Endothelial cell (in vitro differentiated cells): ENCODE measurements at regions not wholly inside any gene's neighbourhood (a gene's known extent, or its start where the extent isn't known, plus 50 kb on each side); places are given as distances from the start of the nearest gene placed in this dataset.

ENCODE experiments used
- DNase-seq: peaks from one replicate; pipeline ENCODE4 v3.0.0; 2021; ENCODE audit warnings: low spot score
- H3K27ac Mint-ChIP-seq: one replicate; pipeline ENCODE4 v1.8.0; 2021; ENCODE audit warnings: mixed read lengths, inconsistent platforms; ENCODE audit not compliant: unreplicated experiment
- H3K27me3 Mint-ChIP-seq: one replicate; pipeline ENCODE4 v1.8.0; 2021; ENCODE audit warnings: mild to moderate bottlenecking, moderate library complexity, mixed read lengths, inconsistent platforms; ENCODE audit not compliant: unreplicated experiment
- H3K36me3 Mint-ChIP-seq: one replicate; pipeline ENCODE4 v1.8.0; 2021; ENCODE audit warnings: mild to moderate bottlenecking, low read depth, mixed read lengths, inconsistent platforms; ENCODE audit not compliant: unreplicated experiment
- H3K4me1 Mint-ChIP-seq: one replicate; pipeline ENCODE4 v1.8.0; 2021; ENCODE audit warnings: mild to moderate bottlenecking, mixed read lengths, inconsistent platforms; ENCODE audit not compliant: unreplicated experiment
- H3K4me3 Mint-ChIP-seq: one replicate; pipeline ENCODE4 v1.8.0; 2021; ENCODE audit warnings: mild to moderate bottlenecking, mixed read lengths, inconsistent platforms; ENCODE audit not compliant: unreplicated experiment
- H3K9me3 Mint-ChIP-seq: one replicate; pipeline ENCODE4 v1.8.0; 2021; ENCODE audit warnings: mixed read lengths, inconsistent platforms; ENCODE audit not compliant: unreplicated experiment
- TF ChIP-seq, protein P1 (sequence below): fragments of 200-600 bp; sonication (generic); IDR thresholded peaks from one replicate; pipeline ENCODE4 v1.5.0; 2021; ENCODE audit warnings: antibody characterized with exemption; ENCODE audit not compliant: unreplicated experiment

- peaks cover 4% of the 10 kb centered on the region for H3K27me3 Mint-ChIP-seq
- no peaks in the 10 kb centered on the region for H3K4me1 Mint-ChIP-seq
- no peak overlapping the region for H3K27ac Mint-ChIP-seq
- TF ChIP-seq, protein P1, sequence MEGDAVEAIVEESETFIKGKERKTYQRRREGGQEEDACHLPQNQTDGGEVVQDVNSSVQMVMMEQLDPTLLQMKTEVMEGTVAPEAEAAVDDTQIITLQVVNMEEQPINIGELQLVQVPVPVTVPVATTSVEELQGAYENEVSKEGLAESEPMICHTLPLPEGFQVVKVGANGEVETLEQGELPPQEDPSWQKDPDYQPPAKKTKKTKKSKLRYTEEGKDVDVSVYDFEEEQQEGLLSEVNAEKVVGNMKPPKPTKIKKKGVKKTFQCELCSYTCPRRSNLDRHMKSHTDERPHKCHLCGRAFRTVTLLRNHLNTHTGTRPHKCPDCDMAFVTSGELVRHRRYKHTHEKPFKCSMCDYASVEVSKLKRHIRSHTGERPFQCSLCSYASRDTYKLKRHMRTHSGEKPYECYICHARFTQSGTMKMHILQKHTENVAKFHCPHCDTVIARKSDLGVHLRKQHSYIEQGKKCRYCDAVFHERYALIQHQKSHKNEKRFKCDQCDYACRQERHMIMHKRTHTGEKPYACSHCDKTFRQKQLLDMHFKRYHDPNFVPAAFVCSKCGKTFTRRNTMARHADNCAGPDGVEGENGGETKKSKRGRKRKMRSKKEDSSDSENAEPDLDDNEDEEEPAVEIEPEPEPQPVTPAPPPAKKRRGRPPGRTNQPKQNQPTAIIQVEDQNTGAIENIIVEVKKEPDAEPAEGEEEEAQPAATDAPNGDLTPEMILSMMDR = no peak
- H3K9me3 Mint-ChIP-seq = no peaks in the 10 kb centered on the region
- no peaks in the 10 kb centered on the region for H3K36me3 Mint-ChIP-seq
- no peak for DNase-seq
- H3K4me3 Mint-ChIP-seq = no peak overlapping the region
These were observed 371.2 kb downstream of the SPRY1 start for GRCh38 chr4:123767806-123768205.

- H3K27me3 Mint-ChIP-seq = no peaks in the 10 kb centered on the region
- H3K4me1 Mint-ChIP-seq = peaks cover 3% of the 10 kb centered on the region
- TF ChIP-seq, protein P1 = no peak
- no peaks in the 10 kb centered on the region for H3K9me3 Mint-ChIP-seq
- no peaks in the 10 kb centered on the region for H3K36me3 Mint-ChIP-seq
- no peak for DNase-seq
- no peak overlapping the region for H3K4me3 Mint-ChIP-seq
- H3K27ac Mint-ChIP-seq = no peak overlapping the region
These were observed 374.3 kb downstream of the SPRY1 start for GRCh38 chr4:123770884-123771283.

GRCh38 chr4:123776267-123776666 lies 379.7 kb downstream of the SPRY1 start:
- Mint-ChIP-seq H3K36me3 (peaks cover 6% of the 10 kb centered on the region), H3K27me3 (no peaks in the 10 kb centered on the region), H3K27ac (no peak overlapping the region), H3K4me1 (peaks cover 13% of the 10 kb centered on the region), H3K9me3 (no peaks in the 10 kb centered on the region), H3K4me3 (no peak overlapping the region)
- TF ChIP-seq, protein P1 = no peak
- no peak for DNase-seq

GRCh38 chr4:123777373-123777772 lies 380.8 kb downstream of the SPRY1 start:
- no peaks in the 10 kb centered on the region for H3K9me3 Mint-ChIP-seq
- peaks cover 18% of the 10 kb centered on the region for H3K4me1 Mint-ChIP-seq
- H3K27me3 Mint-ChIP-seq = no peaks in the 10 kb centered on the region
- no peak overlapping the region for H3K4me3 Mint-ChIP-seq
- TF ChIP-seq, protein P1 = no peak
- H3K36me3 Mint-ChIP-seq = peaks cover 6% of the 10 kb centered on the region
- no peak overlapping the region for H3K27ac Mint-ChIP-seq
- DNase-seq = no peak

DNA sequence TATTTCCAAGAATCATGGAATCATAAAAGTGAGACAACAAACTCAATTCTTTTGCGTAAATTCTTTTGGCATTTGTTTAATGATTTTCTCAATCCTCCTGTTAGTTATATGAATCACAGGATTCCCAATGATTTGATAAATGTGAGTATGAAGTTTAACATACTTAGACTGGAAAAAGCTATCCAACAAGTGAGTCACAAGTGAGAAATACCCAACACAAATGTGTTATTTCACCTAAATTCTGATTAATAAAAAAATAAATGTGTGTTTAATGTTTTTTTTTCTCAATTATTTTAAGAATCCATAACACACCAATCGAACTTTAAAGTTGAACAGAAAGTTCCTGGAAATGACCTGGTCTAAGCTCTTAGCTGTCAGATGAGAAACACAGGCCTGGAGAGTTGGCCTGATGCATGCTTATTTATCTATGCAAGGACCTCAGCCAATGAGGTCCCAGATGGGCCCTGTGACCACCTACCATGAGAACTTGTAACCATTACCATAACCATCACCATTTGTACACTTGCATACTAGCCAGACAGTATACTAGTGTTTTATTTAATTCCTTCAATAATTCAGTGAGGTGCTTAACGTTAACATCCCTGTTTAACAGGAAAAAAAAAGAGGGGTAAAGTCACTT lies 386.7 kb downstream of the SPRY1 start:
- H3K4me3 Mint-ChIP-seq = no peak overlapping the region
- TF ChIP-seq, protein P1 = no peak
- H3K4me1 Mint-ChIP-seq = peaks cover 9% of the 10 kb centered on the region
- no peaks in the 10 kb centered on the region for H3K27me3 Mint-ChIP-seq
- no peak overlapping the region for H3K27ac Mint-ChIP-seq
- H3K36me3 Mint-ChIP-seq = peaks cover 6% of the 10 kb centered on the region
- H3K9me3 Mint-ChIP-seq = no peaks in the 10 kb centered on the region
- no peak for DNase-seq
